ENCODE measurements at regions not wholly inside any gene's neighbourhood (a gene's known extent, or its start where the extent isn't known, plus 50 kb on each side); places are given as distances from the start of the nearest gene placed in this dataset.
"Not testable (repeated sequence)": the region's sequence is repeated elsewhere in the genome, so short reads cannot be mapped to it uniquely, and the experiment has no call there.

DNA sequence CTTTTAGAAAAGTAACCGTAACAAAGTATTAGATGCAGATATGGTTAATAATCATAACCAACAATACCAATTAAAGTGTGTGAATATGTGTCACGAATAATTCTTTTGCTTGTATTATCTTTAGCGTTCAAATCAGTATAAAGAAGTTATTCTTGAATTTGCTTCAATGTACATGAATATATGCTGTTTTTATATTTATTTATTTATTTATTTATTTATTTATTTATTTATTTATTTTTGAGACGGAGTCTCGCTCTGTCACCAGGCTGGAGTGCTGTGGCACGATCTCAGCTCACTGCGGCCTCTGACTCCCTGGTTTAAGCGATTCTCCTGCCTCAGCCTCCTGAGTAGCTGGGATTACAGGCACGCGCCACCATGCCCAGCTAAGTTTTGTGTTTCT, 147.6 kb upstream of the GALNT2 start:
- in situ Hi-C loops (cut with HindIII; ENCODE audit: low pct_unique_long_range_greater_than_20kb, low sequenced_read_pairs); DNase-seq (ENCODE audit: low read depth, low spot score): not testable (repeated sequence)

DNA sequence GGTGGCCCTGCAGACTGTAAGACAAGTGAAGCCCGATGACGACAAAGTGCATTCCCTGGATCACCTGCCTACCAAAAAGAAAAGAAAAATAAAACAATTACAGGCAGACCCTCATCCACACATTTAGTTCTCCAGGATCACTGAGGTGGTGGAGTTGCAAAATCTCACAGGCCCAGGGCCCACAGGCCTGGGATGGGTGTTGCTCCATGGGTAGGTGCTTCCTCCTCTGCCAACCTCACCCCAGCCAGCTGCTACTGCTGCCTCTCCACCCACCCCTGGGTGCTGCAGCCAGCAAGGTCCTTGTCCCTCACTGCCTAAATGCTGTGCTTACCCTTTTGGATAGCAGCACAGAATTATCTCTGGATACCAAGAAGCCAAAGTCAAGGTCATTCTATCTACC, 146.4 kb upstream of the GALNT2 start:
- DNase-seq (ENCODE audit: low read depth, low spot score) = no peak
- in situ Hi-C loops (cut with HindIII; ENCODE audit: low pct_unique_long_range_greater_than_20kb, low sequenced_read_pairs) = no loop called here

DNA sequence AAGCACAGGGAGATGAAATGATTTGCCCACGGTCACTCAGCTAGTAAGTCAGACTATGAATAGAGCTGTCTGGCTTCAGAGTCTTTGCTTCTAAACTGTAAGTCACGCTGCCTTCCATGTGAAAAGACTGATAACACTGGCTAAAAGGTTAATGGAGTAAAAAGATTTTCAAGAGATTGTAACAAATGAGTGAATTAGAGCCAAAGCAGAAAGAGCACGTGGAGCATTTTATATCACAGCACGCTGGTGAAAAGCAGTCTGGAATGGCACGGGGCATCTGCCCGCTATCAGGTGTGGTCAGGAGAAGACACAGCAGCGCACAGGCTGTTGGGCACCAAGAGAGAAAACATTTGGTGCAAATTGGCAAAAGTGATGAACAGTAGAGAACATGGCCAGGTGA, 144.8 kb upstream of the GALNT2 start:
- in situ Hi-C loops (cut with HindIII; ENCODE audit: low pct_unique_long_range_greater_than_20kb, low sequenced_read_pairs) = no loop called here
- DNase-seq (ENCODE audit: low read depth, low spot score) = no peak

GRCh38 chr1:229924639-229925038, 142.4 kb upstream of the GALNT2 start:
- no peak for DNase-seq (ENCODE audit: low read depth, low spot score)
- in situ Hi-C loops (cut with HindIII; ENCODE audit: low pct_unique_long_range_greater_than_20kb, low sequenced_read_pairs) = no loop called here

- no peak for DNase-seq (ENCODE audit: low read depth, low spot score)
- in situ Hi-C loops (cut with HindIII; ENCODE audit: low pct_unique_long_range_greater_than_20kb, low sequenced_read_pairs) = no loop called here
Measured at GRCh38 chr1:229928767-229929166, 138.3 kb upstream of the GALNT2 start.

DNA sequence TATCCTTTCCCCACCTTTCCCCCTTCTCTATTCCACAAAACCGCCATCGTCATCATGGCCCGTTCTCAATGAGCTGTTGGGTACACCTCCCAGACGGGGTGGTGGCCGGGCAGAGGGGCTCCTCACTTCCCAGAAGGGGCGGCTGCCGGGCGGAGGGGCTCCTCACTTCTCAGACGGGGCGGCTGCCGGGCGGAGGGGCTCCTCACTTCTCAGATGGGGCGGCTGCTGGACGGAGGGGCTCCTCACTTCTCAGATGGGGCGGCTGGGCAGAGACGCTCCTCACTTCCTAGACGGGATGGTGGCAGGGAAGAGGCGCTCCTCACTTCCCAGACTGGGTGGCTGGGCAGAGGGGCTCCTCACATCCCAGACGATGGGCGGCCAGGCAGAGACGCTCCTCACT, 135.3 kb upstream of the GALNT2 start:
- in situ Hi-C loops (cut with HindIII; ENCODE audit: low pct_unique_long_range_greater_than_20kb, low sequenced_read_pairs); DNase-seq (ENCODE audit: low read depth, low spot score): not testable (repeated sequence)

GRCh38 chr1:229935157-229935556, 131.9 kb upstream of the GALNT2 start:
- DNase-seq (ENCODE audit: low read depth, low spot score); in situ Hi-C loops (cut with HindIII; ENCODE audit: low pct_unique_long_range_greater_than_20kb, low sequenced_read_pairs): not testable (repeated sequence)

DNA sequence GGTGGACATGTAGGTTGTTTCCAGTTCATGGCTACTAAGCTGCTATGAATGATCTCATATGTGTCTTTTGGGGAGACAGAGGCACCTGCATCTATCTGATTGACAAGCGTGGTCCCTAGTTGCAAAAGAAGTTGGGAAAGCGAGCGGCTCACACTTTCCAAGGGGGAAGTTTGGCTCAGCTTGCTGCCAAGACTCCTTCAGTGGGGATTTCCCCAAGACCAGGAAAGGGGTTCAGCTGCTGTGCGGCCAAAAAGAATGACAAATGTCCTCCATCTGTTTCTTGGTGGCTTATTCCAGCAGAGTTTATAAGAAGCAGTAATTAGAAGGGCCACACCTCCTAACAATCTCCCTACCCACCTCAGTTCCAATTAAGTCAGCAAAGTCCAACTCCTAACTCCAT, 128.5 kb upstream of the GALNT2 start:
- DNase-seq (ENCODE audit: low read depth, low spot score) = no peak
- in situ Hi-C loops (cut with HindIII; ENCODE audit: low pct_unique_long_range_greater_than_20kb, low sequenced_read_pairs) = no loop called here

DNA sequence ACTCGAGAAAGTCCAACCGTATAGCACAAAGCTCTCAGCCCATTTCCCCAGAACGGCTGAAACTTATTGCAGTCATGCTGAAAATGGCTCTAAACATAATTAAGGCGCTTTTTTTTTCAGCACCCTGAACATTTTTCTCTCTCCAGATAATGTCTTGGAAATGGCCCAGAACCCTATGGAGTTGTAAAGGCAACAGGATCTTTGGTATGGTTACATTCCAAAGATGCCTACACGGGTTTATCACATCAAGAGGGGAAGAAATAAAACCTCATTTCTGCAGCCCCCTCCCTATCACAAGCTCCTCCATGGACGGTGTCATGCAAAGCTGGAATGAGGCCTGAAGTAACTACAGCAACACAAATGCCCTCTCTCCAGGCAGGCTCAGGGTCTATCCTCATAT, 126.4 kb upstream of the GALNT2 start:
- in situ Hi-C loops (cut with HindIII; ENCODE audit: low pct_unique_long_range_greater_than_20kb, low sequenced_read_pairs) = no loop called here

DNA sequence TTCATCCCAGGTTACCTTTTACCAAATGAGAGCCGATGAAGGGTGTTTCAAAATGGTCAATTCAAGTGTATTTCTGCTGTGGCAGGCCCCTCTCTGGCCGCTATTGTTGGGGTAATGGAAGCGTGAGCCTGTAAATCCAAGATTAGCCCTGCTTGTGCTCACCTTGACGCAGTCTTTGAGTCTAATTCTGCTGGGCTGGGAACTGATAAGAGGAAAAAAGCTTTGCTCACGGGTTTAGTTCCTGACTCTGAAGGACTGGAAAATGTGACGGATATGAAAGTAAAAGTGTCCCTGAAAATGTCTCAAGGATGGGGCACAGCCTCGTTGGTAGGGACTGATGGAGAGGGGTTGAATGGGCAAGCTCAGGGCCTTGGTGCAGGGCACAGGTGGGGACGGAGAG, 125.9 kb upstream of the GALNT2 start:
- in situ Hi-C loops (cut with HindIII; ENCODE audit: low pct_unique_long_range_greater_than_20kb, low sequenced_read_pairs) = no loop called here
- DNase-seq (ENCODE audit: low read depth, low spot score) = no peak

More for the DNA sequence above, 126.4 kb upstream of the GALNT2 start:
- no peak for DNase-seq (ENCODE audit: low read depth, low spot score)

- DNase-seq (ENCODE audit: low read depth, low spot score) = no peak
- in situ Hi-C loops (cut with HindIII; ENCODE audit: low pct_unique_long_range_greater_than_20kb, low sequenced_read_pairs) = no loop called here
Measured at GRCh38 chr1:229941831-229942230, 125.2 kb upstream of the GALNT2 start.

DNA sequence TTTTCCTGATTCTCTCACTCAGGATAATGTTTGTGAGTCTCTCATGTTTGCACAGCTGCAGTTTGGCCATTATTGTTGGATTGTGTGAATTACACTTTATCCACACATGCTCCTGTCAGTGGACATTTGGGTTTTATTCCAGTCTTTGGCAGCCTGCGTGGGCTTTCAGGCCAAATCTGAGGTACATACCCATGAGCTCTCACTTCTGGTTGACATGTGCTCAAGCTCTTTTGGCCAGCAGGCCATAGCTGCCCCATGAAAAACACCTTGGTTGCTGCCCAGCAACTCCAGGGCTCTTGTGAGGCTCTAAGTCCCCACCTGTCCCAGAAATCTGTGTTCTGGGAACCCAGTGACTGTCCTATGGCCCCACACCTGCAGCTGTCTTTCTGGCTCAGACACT, 124.5 kb upstream of the GALNT2 start:
- in situ Hi-C loops (cut with HindIII; ENCODE audit: low pct_unique_long_range_greater_than_20kb, low sequenced_read_pairs) = no loop called here
- DNase-seq (ENCODE audit: low read depth, low spot score) = no peak

DNA sequence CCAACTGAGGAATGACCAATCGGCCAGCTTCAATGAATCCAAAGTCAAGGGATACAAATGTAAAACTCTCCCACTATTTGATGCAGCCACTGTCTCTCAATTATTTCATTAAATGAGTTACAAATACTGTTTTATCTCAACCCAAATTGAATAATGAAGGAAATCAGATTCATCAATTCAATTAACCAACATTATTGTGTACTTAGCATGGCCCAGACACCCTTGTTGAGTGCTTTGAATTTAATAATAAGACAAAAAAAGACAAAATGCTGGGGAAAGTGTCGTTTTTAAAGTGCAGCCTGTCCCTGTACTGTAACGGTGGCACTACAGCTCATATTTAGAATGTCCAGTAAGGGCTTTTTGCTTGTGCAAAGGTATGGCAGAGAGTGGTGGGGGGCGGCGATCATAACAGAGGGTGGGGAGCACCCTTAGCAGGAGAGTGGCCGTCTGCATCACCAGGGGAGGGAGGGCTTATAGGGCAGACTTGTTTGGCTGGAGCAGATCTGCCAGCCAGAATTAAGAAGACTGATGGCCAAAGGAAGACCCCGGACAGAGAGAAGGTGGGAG, 123.8 kb upstream of the GALNT2 start:
- in situ Hi-C loops (cut with HindIII; ENCODE audit: low pct_unique_long_range_greater_than_20kb, low sequenced_read_pairs) = no loop called here
- no peak for DNase-seq (ENCODE audit: low read depth, low spot score)

GRCh38 chr1:229943988-229944743, 122.9 kb upstream of the GALNT2 start:
- in situ Hi-C loops (cut with HindIII; ENCODE audit: low pct_unique_long_range_greater_than_20kb, low sequenced_read_pairs) = no loop called here

GRCh38 chr1:229945795-229946194, 121.2 kb upstream of the GALNT2 start:
- in situ Hi-C loops (cut with HindIII; ENCODE audit: low pct_unique_long_range_greater_than_20kb, low sequenced_read_pairs) = no loop called here
- no peak for DNase-seq (ENCODE audit: low read depth, low spot score)

More at GRCh38 chr1:229943988-229944743, 122.9 kb upstream of the GALNT2 start:
- no peak for DNase-seq (ENCODE audit: low read depth, low spot score)

- in situ Hi-C loops (cut with HindIII; ENCODE audit: low pct_unique_long_range_greater_than_20kb, low sequenced_read_pairs) = no loop called here
- no peak for DNase-seq (ENCODE audit: low read depth, low spot score)
Measured at GRCh38 chr1:229947968-229948367, 119.1 kb upstream of the GALNT2 start.

GRCh38 chr1:229948438-229948837, 118.6 kb upstream of the GALNT2 start:
- in situ Hi-C loops (cut with HindIII; ENCODE audit: low pct_unique_long_range_greater_than_20kb, low sequenced_read_pairs) = no loop called here
- DNase-seq (ENCODE audit: low read depth, low spot score) = no peak

DNA sequence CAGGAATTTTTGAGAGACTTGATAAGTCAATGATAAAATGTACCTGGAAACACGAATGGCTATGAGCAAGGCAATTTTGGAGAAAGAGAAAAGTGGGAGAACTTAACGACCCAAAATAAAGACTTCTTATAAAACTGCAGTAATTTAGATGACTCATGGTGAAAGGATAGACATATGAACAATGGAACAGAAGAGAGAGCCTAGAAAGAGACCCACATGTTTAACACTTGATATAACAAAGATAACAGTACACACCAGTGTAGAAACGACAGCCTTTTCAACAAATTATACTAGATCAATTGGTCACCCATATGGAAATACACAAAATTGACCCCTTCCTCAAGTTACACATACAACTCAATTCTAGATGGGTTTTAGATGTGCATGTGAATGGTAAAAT, 117.5 kb upstream of the GALNT2 start:
- no peak for DNase-seq (ENCODE audit: low read depth, low spot score)
- in situ Hi-C loops (cut with HindIII; ENCODE audit: low pct_unique_long_range_greater_than_20kb, low sequenced_read_pairs) = no loop called here

DNA sequence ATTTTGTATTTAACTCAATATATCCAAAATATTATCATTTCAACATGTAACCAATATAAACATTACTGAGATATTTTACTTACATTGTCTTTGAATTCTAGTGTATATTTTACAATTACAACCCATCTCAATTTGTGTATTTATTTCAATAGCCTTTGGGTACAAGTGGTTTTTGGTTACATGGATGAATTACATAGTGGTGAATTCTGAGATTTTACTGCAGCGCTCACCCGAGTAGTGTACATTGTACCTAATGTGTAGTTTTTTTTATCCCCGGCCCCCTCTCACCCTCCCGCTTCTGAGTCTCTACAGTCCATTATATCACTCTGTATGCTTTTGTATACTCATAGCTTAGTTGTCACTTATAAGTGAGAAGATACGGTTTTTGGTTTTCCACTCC, 117.0 kb upstream of the GALNT2 start:
- in situ Hi-C loops (cut with HindIII; ENCODE audit: low pct_unique_long_range_greater_than_20kb, low sequenced_read_pairs) = no loop called here
- no peak for DNase-seq (ENCODE audit: low read depth, low spot score)
